Brain microvascular endothelial cell (primary cell): ENCODE measurements at regions not wholly inside any gene's neighbourhood (a gene's known extent, or its start where the extent isn't known, plus 50 kb on each side); places are given as distances from the start of the nearest gene placed in this dataset.
A peak's percentile ranks its signal among the peaks of the same experiment; 100 is the strongest.
"Not testable (repeated sequence)": the region's sequence is repeated elsewhere in the genome, so short reads cannot be mapped to it uniquely, and the experiment has no call there.

Experiments
- DNase-seq: peaks from one replicate; pipeline ENCODE4 v3.0.0-alpha.2; 2020
- H3K27ac ChIP-seq: fragments of 250-450 bp; sonication (Bioruptor Pico); 2 replicates; pipeline ENCODE4 v1.5.1; 2020; ENCODE audit warnings: mild to moderate bottlenecking, moderate library complexity
- H3K27me3 ChIP-seq: fragments of 250-450 bp; sonication (Bioruptor Pico); replicated peaks from 2 replicates; pipeline ENCODE4 v1.5.1; 2020; ENCODE audit warnings: mild to moderate bottlenecking
- H3K36me3 ChIP-seq: fragments of 250-450 bp; sonication (Bioruptor Pico); replicated peaks from 2 replicates; pipeline ENCODE4 v1.5.1; 2020; ENCODE audit warnings: mild to moderate bottlenecking
- H3K4me3 ChIP-seq: 2 replicates; pipeline ENCODE4 v1.5.1; 2011; ENCODE audit warnings: low read depth, mild to moderate bottlenecking, control low read depth, low read length, moderate library complexity
- CTCF ChIP-seq: IDR thresholded peaks from 2 replicates; pipeline ENCODE4 v1.5.1; 2011; ENCODE audit warnings: low read depth, mild to moderate bottlenecking, moderate library complexity, low read length, control low read depth, inconsistent platforms; ENCODE audit errors: missing control alignments
- in situ Hi-C: cut with HindIII; loops from 2 replicates; pipeline ENCODE4 v1.10.0; 2017; ENCODE audit warnings: low sequenced_read_pairs, low pct_ligation_motif_present

GRCh38 chr13:89434624-89435023, 1763.5 kb downstream of the SLITRK5 start:
- TF ChIP-seq CTCF, result peak; percentile 15
- H3K4me3 ChIP-seq, H3K36me3 ChIP-seq, H3K27ac ChIP-seq, H3K27me3 ChIP-seq, in situ Hi-C loops: not testable (repeated sequence)
- DNase-seq, result peak; percentile 4

- no peak overlapping the region for H3K27ac ChIP-seq
- no peaks in the 10 kb centered on the region for H3K27me3 ChIP-seq
- no peaks in the 10 kb centered on the region for H3K36me3 ChIP-seq
- in situ Hi-C loops, result no loop called here
- DNase-seq, result no peak
- TF ChIP-seq CTCF, result no peak
- H3K4me3 ChIP-seq, result no peak overlapping the region
Measured at GRCh38 chr13:89454681-89455080, 1783.5 kb downstream of the SLITRK5 start.

GRCh38 chr13:89455225-89455624, 1784.1 kb downstream of the SLITRK5 start:
- Histone ChIP-seq H3K36me3 (no peaks in the 10 kb centered on the region), H3K27me3 (no peaks in the 10 kb centered on the region), H3K27ac (no peak overlapping the region), H3K4me3 (no peak overlapping the region)
- in situ Hi-C loops, result no loop called here
- no peak for DNase-seq
- TF ChIP-seq CTCF, result no peak

- Histone ChIP-seq H3K27ac (no peak overlapping the region), H3K4me3 (no peak overlapping the region), H3K27me3 (no peaks in the 10 kb centered on the region), H3K36me3 (no peaks in the 10 kb centered on the region)
- TF ChIP-seq CTCF, result no peak
- in situ Hi-C loops, result no loop called here
- DNase-seq, result no peak
Measured at GRCh38 chr13:89455741-89456140, 1784.6 kb downstream of the SLITRK5 start.

GRCh38 chr13:89457977-89458376, 1786.8 kb downstream of the SLITRK5 start:
- DNase-seq, result peak; percentile 23
- H3K36me3 ChIP-seq, result no peaks in the 10 kb centered on the region
- TF ChIP-seq CTCF, result no peak
- no peaks in the 10 kb centered on the region for H3K27me3 ChIP-seq
- in situ Hi-C loops, result no loop called here
- H3K27ac ChIP-seq, result no peak overlapping the region
- no peak overlapping the region for H3K4me3 ChIP-seq

GRCh38 chr13:89458456-89458855, 1787.3 kb downstream of the SLITRK5 start:
- no peak for DNase-seq
- no peak for TF ChIP-seq CTCF
- in situ Hi-C loops, result no loop called here
- Histone ChIP-seq H3K36me3 (no peaks in the 10 kb centered on the region), H3K27ac (no peak overlapping the region), H3K4me3 (no peak overlapping the region), H3K27me3 (no peaks in the 10 kb centered on the region)

GRCh38 chr13:89460895-89461294, 1789.7 kb downstream of the SLITRK5 start:
- H3K36me3 ChIP-seq, DNase-seq, H3K27me3 ChIP-seq, H3K4me3 ChIP-seq, H3K27ac ChIP-seq, in situ Hi-C loops: not testable (repeated sequence)
